Stimulated activated CD4-positive, alpha-beta T cell treated with anti-CD3 and anti-CD28 coated beads, Interleukin-4, amount 100 ng/mL, for 48 hours (primary cell): ENCODE measurements at regions not wholly inside any gene's neighbourhood (a gene's known extent, or its start where the extent isn't known, plus 50 kb on each side); places are given as distances from the start of the nearest gene placed in this dataset.

ENCODE experiments used
- DNase-seq, 2 donors: peaks; one replicate each; pipeline ENCODE4 v3.0.0-alpha.2; 2020; ENCODE audit warnings: low read depth in 2 of 2

- no peak for DNase-seq
These were observed 99.1 kb downstream of the ZNF608 start for GRCh38 chr5:124647352-124647751.

DNA sequence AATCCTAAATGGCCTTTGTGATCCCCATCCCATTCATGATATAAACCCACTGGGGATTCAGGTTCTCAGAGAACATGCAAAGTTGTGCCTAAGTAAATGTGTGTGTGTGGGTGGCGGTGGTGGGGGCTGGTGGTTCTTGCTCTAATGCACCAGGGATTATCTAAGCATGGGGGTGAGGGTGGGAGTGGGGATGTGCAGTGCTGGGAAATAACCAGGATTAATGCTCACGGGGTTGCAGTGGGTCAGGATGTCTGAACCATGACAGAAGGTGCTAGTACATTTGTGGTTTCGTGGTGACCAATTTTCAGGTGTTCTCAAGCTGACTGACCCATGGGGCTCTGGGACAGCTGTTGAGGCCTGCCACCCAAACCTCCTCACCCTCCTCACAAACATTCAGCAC lies 101.0 kb downstream of the ZNF608 start:
- no peak for DNase-seq

- DNase-seq: no peak
These were observed 101.9 kb downstream of the ZNF608 start for GRCh38 chr5:124644582-124644981.

DNA sequence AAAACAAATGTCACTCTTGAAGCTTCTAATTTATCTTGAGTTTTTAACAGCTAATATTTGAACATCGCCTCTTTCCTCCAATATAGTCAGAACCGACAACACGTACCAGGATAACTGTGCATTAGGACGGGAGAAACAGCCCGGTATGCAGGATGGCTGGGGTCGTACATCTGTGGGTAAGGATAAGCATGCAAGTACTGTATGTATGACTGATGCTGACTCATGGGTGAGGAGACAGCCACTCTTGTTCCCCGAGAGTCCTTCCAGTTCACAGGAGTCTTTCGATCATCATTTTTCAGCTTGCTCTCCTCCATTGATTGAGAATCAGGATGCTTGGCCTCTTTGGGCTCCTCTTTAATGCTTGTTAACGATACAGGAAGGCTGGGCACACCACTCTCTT lies 102.3 kb downstream of the ZNF608 start:
- DNase-seq: no peak

GRCh38 chr5:124643336-124643735 lies 103.1 kb downstream of the ZNF608 start:
- no peak for DNase-seq

GRCh38 chr5:124642151-124642550 lies 104.3 kb downstream of the ZNF608 start:
- no peak for DNase-seq

DNA sequence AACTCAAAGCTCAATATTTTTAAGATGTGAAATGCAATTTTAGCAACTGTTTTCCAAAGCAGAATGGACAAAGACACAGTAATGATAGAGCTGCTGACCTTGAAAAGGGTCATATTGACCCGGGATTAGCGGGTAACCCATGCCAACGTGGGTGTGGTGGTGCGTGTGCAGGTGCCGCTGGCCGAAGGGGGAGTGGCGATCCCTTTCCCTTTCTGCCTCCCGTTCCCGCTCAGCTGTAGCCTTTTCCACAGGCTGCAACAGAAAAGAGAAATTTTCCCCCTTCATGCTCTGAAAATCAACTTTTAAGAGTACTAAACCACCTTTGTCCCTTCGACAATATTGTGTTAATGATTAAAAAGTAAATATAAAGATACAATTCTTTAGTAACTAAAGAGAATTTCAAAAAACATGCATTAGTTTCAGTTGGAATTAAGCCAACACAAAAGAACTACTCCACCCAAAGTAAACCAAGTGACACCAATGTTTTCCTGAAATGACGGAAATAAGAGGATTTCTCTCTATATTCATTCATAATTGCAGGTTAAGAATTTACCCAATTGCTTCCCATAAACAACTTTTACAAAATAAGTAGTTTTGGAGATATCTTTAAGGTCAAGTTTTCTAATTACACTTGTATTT lies 105.2 kb downstream of the ZNF608 start:
- DNase-seq: no peak

GRCh38 chr5:124639095-124639665 lies 107.3 kb downstream of the ZNF608 start:
- DNase-seq: no peak

DNA sequence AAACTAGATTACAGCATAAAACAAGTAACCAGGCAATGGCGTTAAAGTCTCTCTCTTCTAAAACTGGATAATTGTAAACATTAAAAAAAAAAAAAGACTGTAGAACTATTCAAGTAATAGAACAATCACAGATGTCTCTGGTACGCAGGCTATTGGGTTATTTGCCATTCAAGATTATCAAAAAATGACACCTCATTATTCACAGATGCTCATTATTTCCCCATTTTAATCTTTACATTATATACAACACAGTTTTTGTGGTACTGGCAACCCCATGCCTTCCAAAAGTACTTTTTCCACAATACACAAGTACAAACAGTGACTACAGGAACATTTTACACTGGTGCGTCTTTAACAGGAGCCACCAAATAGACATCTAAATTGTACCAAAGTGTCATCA lies 109.4 kb downstream of the ZNF608 start:
- no peak for DNase-seq

- no peak for DNase-seq
These were observed 111.6 kb downstream of the ZNF608 start for GRCh38 chr5:124634741-124635323.

- no peak for DNase-seq
These were observed 112.2 kb downstream of the ZNF608 start for GRCh38 chr5:124634228-124634739.

DNA sequence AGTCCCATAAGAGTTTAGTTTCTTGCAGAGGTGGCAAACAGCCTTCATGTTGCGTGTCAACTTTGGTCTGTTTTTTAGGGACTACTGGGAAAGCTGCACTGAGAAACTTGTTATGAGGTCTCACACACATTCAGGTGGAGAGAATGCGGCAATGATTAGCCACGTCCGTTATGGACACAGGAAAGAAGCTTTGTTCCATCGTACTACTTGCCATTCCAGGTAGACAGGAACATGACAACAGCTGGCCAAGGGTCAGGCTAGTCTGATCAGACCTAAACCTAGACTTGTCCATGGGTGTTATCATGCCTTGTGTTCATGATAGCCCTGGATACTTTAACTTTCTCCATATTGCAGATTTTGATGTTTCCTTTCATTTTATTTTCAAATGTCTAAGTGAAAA lies 113.2 kb downstream of the ZNF608 start:
- DNase-seq: no peak

- DNase-seq: no peak
These were observed 114.4 kb downstream of the ZNF608 start for GRCh38 chr5:124631874-124632550.

- DNase-seq: no peak
These were observed 115.4 kb downstream of the ZNF608 start for GRCh38 chr5:124630767-124631704.

- no peak for DNase-seq
These were observed 117.5 kb downstream of the ZNF608 start for GRCh38 chr5:124628721-124629596.

- DNase-seq: no peak
These were observed 118.4 kb downstream of the ZNF608 start for GRCh38 chr5:124627815-124628595.

GRCh38 chr5:124626053-124626452 lies 120.4 kb downstream of the ZNF608 start:
- DNase-seq: no peak

GRCh38 chr5:124623265-124623664 lies 123.2 kb downstream of the ZNF608 start:
- no peak for DNase-seq

DNA sequence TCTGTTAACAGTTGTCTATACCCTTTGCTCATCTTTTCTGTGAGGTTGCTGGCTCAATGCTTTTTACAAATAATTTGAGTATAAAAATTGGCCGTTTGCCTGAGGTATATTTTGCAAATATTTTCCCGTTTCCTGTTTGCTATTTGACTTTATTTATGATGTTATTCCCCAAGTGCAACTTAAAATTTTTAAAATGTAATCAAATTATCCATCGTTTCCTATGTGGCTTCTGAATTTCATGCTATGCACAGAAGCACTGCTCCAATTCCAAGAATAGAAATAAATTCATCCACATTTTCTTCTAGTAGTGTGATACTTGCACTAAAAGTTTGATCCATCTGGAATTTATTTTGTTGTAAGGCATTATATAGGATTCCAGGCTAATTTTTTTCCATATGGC lies 123.6 kb downstream of the ZNF608 start:
- DNase-seq: no peak

GRCh38 chr5:124621279-124621678 lies 125.2 kb downstream of the ZNF608 start:
- no peak for DNase-seq
